GM18508 (cell line): ENCODE measurements at regions not wholly inside any gene's neighbourhood (a gene's known extent, or its start where the extent isn't known, plus 50 kb on each side); places are given as distances from the start of the nearest gene placed in this dataset.

Experiments
- ATAC-seq: cut with Tn5 transposase; IDR thresholded peaks from one replicate; pipeline ENCODE4 v1.9.1; 2021; ENCODE audit warnings: moderate number of reproducible peaks; ENCODE audit not compliant: insufficient read depth, unreplicated experiment

DNA sequence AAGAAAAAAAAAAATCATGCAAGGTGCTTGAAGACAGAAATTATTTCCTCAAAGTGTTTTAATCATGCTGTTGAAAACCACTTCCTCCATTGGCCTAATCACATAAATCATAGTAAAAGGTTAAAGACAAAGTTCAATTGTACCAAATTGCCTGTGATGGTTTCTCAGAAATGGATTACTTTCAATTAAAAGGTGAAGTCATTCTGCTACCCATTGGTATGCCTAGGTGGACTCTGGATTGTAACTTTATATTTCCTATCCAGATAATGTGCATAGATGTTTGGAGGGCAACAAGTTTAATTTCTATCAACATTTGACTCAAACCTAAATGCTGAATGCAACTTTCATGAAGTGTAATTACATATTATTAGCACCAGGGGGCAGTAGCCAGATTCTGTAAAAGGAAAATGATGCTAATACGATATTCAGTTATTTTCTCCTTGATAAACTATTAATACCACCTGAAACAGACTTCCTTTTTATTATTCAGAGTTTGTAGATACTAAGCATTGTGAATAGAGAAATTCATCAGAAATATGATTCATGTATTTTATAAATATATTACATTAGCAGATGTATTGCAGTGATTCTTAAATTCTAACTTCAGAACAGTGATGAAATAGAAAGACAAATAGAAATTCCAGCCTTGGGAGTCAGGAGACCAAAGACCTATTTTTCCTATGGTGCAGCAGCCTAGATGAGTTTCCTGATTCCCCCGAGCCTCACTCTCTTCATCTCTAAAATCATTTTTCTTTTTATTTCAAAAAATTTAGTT is 148.2 kb downstream of the CAAP1 start:
- no peak for ATAC-seq

DNA sequence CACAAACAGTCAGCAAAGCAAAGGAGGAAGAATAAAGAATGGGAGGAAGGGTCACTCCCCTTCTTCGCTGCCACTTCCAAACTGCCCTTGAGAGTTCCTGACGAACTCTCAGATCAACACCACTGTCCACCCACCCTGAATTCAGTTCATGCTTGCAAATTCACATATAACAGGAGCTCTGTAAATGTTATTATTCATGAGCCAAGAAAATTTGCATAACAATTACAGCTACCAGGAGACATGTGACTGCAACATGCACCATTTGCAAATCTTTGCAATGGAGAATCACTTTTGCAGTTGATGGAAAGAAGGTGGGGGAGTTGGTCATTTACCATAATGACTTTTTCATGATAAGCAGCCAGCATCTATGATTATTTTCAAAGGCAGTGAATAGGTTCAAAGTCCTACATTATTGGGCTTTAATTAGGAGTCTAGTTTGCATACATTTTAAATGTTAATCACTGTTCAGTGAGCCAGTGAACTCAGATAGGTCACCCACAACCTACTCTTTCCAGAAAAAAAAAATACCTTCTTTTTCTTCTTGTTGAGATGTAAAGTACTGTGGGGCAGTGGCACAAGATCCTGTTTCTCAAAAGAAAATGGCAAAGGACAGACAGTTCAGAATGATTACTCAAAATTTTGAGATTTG is 149.7 kb downstream of the CAAP1 start:
- ATAC-seq: no peak

DNA sequence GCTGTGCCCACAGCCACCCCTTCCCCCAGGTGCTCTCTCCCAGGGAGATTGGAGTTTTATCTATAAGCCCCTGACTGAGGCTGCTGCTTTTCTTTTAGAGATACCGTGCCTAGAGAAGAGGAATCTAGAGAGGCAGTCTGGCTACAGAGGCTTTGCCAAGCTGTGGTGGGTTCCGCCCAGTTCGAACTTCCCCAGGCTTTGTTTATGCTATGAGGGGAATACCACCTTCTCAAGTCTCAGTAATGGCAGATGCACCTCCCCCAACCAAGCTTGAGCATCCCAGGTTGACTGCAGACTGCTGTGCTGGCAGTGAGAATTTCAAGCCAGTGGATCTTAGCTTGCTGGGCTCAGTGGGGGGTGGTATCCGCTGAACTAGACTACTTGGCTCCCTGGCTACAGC is 157.4 kb downstream of the CAAP1 start:
- ATAC-seq: no peak

DNA sequence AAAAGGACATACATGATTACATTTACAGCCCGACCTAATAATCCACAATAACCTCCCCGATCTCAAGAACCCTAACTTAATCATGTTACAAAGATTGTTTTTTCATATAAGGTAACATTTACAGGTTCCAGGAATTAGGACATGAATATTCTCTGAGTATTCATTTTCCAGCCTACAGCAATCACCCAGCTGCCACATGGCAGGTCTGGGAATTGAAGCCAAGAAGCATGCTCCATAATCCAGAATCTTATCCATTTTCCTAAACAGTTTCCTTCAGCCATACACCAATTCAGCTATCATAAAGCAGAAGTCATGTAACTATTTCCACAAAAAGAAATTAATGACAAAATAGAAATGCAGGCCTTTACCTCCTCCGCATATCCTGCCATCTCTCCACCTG is 163.4 kb downstream of the CAAP1 start:
- no peak for ATAC-seq

DNA sequence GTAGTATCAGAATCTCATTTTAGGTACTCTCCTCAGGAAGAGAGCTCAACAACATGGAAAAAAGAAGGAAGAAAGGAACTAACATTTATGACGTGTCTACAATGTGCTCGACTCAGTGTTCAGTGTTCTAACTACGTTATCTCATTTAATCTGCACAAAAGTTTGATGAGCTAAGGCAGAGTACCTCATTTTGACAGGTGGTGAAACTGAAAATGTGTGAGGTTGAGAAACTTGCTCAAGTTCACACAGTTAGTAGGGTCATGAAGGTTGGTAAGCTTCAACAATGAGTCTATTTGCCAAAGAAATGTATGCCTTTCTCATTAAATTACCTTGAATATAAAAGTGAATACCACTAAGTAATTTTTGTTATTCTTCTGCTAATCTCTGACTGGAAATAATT is 165.1 kb downstream of the CAAP1 start:
- ATAC-seq: peak; percentile 47

DNA sequence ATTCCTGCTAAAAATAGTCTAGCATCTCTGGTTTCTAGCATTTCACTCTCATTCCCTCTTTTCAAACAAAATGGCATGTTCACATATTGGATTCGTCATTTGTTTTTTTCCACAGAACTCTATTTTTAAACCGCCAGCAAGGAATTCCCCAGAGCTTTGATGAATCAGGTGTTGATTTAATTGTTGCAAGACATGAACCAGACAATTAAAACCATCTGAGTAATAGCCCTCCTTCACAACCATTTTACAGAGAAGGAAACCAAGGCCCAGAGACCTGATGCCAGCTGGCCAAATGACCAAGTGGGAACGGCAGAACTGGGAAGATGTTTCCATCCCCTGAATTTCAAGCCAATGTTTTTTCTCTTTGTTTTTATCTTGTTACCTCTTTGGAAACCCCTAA is 167.0 kb downstream of the CAAP1 start:
- ATAC-seq: no peak

DNA sequence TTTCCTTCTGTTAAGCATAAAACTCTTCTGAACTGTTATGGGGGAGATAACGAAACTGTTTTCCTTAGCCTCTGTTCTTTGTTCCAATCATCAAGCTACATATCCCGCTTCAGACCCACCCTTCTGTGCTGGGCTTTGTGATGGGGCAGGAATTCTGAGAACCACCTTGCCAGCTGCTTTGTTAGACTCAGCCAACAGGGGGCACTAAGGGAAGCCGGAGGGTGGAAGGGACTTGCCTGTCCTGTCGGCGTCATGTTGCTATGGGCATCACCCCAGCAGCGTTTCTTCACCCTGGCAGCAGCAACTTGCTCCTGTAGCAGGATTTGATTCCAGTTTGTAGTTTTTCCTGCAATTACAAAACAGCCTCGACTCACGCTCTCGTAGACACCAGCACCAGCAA is 169.1 kb downstream of the CAAP1 start:
- ATAC-seq: peak; percentile 62

DNA sequence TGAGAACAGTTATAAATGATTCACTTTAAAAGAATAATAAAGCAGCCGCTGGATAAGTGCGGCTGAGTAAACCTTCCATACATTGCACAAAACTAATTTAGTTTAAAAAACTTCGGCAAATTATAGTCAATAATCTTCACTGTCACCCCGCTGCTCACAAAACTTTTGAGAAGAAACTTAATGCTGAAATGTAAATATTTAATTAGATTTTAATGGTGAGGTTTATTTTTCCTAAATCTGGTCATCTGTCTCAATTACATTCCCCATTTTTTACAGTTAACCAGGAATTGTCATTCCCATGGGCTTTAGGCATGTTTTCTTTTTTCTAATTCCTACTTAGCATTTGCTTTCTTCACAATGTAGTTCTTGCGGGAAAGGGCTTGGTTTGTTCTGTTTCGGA is 169.8 kb downstream of the CAAP1 start:
- no peak for ATAC-seq

DNA sequence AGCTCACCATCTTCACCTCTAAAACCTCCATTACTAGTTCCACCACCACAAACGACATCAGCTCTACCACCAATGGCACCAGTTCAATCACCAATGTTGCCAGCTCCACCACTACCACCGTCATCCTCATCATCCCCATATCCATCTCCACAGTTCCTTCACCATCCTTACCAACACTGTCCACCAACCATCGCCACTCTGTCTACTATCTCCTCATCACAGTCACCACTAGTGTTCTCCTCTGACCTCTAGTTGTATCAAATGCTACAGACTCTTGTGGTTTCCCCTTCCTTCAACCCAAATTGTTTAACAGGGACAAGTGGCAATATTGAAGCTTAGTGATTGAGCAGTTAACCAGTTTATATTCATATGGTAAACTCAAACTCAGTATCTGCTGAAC is 182.6 kb downstream of the CAAP1 start:
- ATAC-seq: no peak

DNA sequence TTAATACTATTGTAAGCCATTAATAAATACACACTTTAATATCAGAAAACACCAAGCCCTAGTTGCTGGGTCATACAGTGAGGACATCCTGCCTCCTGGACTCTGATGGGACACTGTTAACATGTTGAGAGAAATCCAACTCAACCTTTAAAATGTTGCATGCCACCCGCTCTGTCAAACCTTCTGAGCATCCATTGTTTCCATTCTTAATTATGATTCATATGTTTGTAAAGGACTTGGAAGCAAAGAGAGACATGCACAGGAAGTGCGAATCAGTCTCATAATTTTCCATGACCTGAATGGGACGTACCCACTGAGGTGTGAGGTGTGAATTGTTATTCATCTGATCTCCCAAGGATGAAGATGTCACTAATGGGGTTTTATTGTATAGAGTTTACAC is 186.4 kb downstream of the CAAP1 start:
- no peak for ATAC-seq

DNA sequence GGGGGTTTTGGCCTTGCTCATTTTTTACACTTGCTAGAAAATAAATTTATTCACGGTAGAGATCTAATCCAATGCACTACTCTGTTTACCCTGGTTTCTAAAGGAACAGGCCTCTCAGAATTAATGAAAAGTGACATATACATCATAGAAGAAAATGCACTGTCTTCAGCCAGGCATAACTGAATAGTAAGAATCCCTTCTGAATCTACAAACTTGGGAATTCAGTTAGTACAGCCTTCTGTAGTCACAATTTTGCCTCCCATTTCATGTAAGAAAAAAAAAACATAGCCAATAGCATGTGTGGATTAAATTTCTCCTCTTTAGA is 197.3 kb downstream of the CAAP1 start:
- no peak for ATAC-seq

DNA sequence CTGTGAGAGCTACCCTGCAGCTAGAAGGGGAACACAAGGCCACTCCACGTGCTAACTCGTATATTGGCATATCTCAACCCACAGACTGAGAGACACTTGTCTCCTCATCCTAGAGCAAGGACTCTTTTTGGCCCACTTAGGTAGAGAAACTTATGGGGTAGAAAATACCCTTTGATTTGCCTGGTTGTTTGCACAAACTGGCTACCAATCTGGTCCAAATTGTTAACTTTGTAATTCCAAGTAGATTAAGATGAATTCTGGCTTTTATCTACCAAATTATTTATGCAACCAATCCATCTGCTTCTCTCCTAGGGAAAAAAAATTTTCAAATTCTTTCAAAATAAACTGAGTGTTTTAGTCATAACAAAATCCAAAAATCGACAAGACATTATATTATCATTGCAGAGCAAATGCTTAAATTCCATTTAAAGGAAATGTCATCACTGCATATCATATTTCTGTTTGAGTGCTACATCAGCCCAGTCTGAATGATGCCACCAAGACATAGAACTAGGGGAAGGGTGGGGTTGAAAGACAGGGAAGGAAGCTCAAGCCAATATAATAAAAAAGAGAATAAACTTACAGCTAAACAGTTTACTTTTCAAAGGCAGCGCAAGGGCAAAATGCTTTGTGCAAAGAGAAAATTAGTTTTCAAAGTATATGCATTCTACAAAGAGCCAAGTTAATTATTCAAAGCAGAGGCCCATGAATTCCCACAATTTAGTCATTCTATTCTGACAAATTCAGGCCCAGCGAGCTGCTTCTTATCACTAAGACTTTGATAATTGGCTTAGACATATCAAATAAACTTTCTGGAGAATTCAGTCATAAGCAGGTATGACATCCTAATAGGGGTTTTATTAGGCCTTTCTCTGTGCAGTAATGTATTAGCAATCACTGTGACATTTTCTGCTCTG is 198.0 kb downstream of the CAAP1 start:
- no peak for ATAC-seq

DNA sequence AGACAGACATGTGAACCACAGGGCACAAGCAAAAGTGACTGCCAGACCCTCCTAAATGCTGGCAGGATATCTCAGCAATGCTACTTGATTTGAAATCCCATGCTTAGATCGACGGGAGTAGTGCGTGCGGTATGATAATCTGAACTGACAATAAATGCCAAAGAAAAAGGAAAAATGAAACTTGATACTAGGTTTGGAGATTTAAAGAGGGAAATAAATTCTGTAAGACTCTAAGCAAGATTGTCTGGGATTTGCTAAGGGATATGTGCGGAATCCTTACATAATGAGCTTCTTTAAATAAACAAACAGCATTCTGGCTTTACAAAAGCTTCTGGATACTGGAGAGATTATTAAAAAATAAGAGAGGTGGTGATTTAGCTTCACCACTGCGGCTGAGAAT is 203.6 kb downstream of the CAAP1 start:
- no peak for ATAC-seq

DNA sequence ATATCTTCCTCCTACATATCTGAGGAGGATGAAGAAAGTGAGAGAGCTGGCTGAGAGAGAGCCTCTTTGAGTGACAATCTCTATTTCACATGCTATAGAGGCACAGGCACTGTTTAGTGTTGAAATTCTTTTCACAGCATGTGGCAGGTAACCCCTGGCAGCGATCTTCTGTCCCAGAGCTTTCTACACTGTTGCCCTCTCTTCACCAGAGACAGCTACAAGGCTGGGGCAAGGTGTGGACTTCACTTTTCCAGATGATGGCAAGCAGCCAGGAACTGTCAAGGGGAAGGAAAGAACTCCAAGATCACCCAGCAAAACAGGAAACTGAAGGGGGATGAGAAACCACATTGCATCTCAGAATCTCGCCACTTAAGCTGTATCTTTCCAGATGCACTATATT is 205.2 kb downstream of the CAAP1 start:
- ATAC-seq: no peak

DNA sequence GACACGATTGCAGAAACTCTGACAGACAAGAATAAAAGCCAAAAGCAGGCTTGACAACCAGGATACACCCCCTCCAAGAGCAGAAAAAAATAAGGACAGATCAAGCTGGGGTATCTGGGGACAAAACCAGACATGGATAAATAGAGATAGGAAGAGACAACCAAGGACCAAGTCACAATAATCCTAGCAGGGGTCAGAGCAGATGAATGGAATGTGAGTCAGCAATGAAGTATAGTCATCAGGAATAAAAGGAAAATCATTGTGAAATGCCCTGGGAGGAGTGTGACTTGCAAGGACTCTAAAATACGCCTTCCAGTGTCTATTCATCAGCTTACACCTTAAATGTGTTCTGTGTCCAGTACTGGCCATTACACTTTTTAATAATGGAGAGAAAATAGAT is 206.8 kb downstream of the CAAP1 start:
- ATAC-seq: no peak

DNA sequence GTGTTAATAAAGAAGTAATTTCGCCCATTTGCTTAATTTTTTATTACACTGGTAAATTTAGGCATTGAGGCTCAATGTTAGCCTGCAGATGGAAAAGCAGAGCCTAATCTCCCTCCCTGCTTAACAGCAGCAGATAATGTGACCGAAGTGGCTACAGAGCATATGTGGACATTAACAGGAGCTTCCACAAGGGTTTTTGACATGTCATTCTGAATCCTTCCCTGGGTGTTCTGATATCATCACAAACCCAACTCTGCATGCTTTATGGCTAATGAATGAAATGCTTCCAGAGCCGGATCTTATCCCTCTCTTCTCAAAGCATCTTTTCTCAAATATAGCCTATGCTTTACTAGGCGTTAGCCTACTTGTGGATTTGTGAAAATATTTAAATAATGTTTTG is 208.6 kb downstream of the CAAP1 start:
- no peak for ATAC-seq

DNA sequence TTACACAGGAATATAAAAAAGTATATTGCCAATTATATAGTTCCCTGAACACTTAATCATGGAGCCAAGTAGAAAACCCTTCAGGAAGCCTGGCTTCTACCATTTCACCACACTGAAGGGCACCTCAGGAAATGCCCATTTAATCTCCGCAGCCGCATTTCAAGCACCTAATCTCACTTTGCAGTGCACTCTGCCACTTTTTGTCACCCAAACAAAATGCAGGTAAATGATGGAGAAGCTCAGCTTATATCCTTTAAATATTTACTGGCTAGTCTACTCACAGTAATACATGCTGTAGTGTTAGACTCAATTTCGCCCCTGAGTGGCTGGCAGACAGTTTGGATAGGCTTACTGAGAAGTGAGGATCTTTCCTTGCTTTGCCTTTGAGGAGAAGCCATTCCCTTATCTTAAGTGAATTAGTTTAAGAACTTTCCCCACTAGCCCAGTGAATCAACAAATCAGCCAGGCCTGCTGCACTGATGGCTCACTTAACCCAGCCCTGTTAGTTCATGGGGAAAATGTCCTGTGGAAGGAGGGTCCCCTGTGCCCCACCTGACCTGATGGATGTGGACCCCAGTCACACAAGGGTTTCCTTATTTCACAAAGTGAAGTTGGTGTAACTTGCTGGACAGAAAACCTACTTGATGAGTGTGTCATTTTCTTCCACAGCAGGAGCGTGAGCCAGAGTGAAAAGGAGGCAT is 209.7 kb downstream of the CAAP1 start:
- ATAC-seq: no peak

DNA sequence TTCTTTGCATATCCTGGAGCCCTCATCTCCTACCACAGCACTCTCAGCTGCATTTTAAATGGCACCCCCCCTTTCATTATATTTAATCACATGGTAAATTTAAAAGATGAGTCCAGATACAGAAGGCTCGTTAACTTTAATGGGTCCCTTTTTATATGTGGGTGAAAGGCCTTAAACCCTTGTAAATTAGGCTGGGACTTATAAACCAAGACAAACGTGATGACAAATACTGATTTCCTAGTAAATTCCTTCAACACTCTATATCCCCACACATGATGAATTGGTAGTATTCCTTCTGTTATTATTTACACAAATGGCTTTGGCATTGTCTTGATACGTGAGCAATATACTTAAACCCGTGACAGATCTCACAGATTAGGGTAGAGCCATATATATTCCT is 210.6 kb downstream of the CAAP1 start:
- no peak for ATAC-seq

DNA sequence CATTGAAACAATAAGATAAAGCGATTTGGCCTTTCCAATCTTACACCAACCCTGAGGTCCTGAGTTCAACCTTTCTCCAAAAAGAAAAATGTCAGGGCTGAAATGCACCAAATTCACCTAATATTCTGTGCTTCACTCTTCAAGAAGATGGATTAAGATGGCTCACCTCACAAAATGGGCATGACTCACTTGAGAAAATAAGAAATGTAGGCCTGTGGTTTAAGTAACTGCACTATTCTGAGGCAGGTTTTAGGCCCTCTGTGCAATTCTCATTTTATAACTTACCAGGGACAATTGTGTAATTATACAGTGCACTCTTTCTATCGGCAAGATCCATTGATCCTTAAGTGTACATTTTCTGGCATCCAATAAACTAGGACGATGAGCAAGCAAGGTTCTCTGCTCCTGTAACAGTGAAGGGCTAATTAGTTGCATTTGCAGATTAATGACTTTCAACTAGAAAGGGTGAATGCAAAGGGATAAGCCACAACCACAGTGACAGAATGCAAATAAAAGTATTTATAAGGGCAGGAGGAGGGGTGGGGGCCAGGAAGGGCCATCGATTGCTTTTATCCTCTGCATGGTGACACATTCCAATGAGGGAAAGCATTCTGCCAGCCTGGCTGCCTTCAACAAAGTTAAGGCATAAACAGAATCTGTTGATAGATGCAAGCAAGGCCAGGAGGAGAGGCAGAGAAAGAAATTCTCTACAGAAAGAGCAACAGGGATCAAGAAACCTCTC is 214.5 kb downstream of the CAAP1 start:
- ATAC-seq: no peak

DNA sequence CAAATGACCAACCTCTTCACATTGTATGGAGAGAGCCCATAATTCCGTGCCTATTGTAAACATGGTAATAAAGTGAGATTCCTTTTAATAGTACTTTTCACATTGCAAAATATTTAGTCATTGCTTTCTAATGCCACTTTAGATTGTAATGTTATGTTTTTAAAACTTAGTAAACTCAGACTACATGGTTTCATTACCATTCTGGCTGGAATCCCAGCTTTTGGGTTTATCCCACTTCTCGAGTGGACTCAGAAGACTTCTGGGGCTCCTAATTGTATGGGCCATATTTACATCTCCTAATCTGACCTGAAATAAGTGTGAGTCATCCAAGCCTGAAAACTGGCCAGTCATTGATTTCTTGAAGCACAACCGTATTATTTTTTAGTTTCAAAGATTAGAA is 217.6 kb downstream of the CAAP1 start:
- ATAC-seq: no peak
